ENCODE measurements at regions not wholly inside any gene's neighbourhood (a gene's known extent, or its start where the extent isn't known, plus 50 kb on each side); places are given as distances from the start of the nearest gene placed in this dataset.

GRCh38 chr20:22509090-22509842, 75.1 kb downstream of the FOXA2 start:
- H2BK15ac ChIP-seq (ENCODE audit: low read depth, low read length), result no peak overlapping the region
- no peak overlapping the region for H2AK5ac ChIP-seq (ENCODE audit: insufficient read length, low read length)
- H4K5ac ChIP-seq (ENCODE audit: insufficient read length, low read depth, low read length), result no peak overlapping the region
- H3K79me2 ChIP-seq (ENCODE audit: insufficient read depth, low read length), result no peaks in the 10 kb centered on the region
- H2BK120ac ChIP-seq (ENCODE audit: low read depth, low read length, poor library complexity, severe bottlenecking), result no peak overlapping the region
- no peaks in the 10 kb centered on the region for H3K4me1 ChIP-seq (ENCODE audit: insufficient read depth, low read length)
- H3K79me1 ChIP-seq (ENCODE audit: insufficient read depth, low read depth, low read length, poor library complexity, severe bottlenecking), result no peaks in the 10 kb centered on the region
- H3K27me3 Mint-ChIP-seq (ENCODE audit: low read depth), result peaks cover 52% of the 10 kb centered on the region
- no peaks in the 10 kb centered on the region for H3K23me2 ChIP-seq (ENCODE audit: insufficient read length, low read depth, low read length, poor library complexity, severe bottlenecking)
- no peak overlapping the region for H3K56ac ChIP-seq (ENCODE audit: insufficient read length, low read depth, low read length)
- H3K4ac ChIP-seq (ENCODE audit: low read depth, low read length), result no peak overlapping the region
- no peak overlapping the region for H3T11ph ChIP-seq (ENCODE audit: low read length)
- no peak overlapping the region for H3K18ac ChIP-seq (ENCODE audit: insufficient read length, low read depth, low read length)
- H3K14ac ChIP-seq (ENCODE audit: insufficient read depth, low read length), result no peak overlapping the region
- H3K27ac ChIP-seq (ENCODE audit: insufficient read length, low read depth, low read length), result no peak overlapping the region
- no peaks in the 10 kb centered on the region for H3K36me3 Mint-ChIP-seq (ENCODE audit: insufficient read depth in 1 of 3, low read depth in 3 of 3)
- TF ChIP-seq CTCF (conservative IDR thresholded peaks at IDR 0.05), result no peak
- WGBS (ENCODE audit: extremely low coverage, insufficient read length, low lambda C conversion rate), result no CpG with 5 or more reads among the region's 7 CpGs
- H3K9me3 ChIP-seq (ENCODE audit: control insufficient read depth, low read depth, low read length), result no peaks in the 10 kb centered on the region
- no peaks in the 10 kb centered on the region for H4K20me1 ChIP-seq (ENCODE audit: control insufficient read depth, insufficient read depth, insufficient read length)
- no peak overlapping the region for H4K91ac ChIP-seq (ENCODE audit: insufficient read length, low read depth, low read length)
- H2AFZ ChIP-seq (ENCODE audit: low read length), result no peak overlapping the region
- no peaks in the 10 kb centered on the region for H3K9me3 Mint-ChIP-seq
- H2BK20ac ChIP-seq (ENCODE audit: low read depth, low read length, poor library complexity, severe bottlenecking), result no peak overlapping the region
- H2BK12ac ChIP-seq (ENCODE audit: insufficient read length, low read depth, low read length), result no peak overlapping the region
- H3K4me3 Mint-ChIP-seq, result no peak overlapping the region
- H3K23ac ChIP-seq (ENCODE audit: insufficient read length, low read depth, low read length), result no peak overlapping the region
- H2BK5ac ChIP-seq (ENCODE audit: insufficient read length, low read length), result no peak overlapping the region
- H3K4me2 ChIP-seq (ENCODE audit: insufficient read depth, insufficient read length, low read length), result no peak overlapping the region
- no peak overlapping the region for H4K8ac ChIP-seq (replicated peaks; ENCODE audit: insufficient read length, low read depth, low read length)
- no peaks in the 10 kb centered on the region for H3K27me3 ChIP-seq (ENCODE audit: insufficient read depth, low read length)
- H3K4me1 Mint-ChIP-seq, result peaks cover 9 to 16% of the 10 kb centered on the region in 2 experiments
- no peak for DNase-seq
- 0 out of 7 replicates have a peak overlapping the region, but pooled peaks of 1 of the 3 experiments have one; percentile 12 for H3K27ac Mint-ChIP-seq
- H3K9ac ChIP-seq (ENCODE audit: extremely low read depth, insufficient read length, low read length), result no peak overlapping the region

Data from H9 (cell line).